Stimulated activated CD4-positive, alpha-beta T cell treated with anti-CD3 and anti-CD28 coated beads, Interleukin-4, amount 100 ng/mL, for 24 hours (primary cell): ENCODE measurements at regions not wholly inside any gene's neighbourhood (a gene's known extent, or its start where the extent isn't known, plus 50 kb on each side); places are given as distances from the start of the nearest gene placed in this dataset.

ENCODE experiments used
- DNase-seq: peaks from one replicate; pipeline ENCODE4 v3.0.0-alpha.2; 2020

- DNase-seq = no peak
These were observed 396.8 kb downstream of the MED10 start for GRCh38 chr5:5981562-5981961.

- DNase-seq = no peak
These were observed 397.8 kb downstream of the MED10 start for GRCh38 chr5:5980538-5980895.

- no peak for DNase-seq
These were observed 398.4 kb downstream of the MED10 start for GRCh38 chr5:5979761-5980537.

GRCh38 chr5:5979377-5979760 lies 399.0 kb downstream of the MED10 start:
- DNase-seq = no peak

GRCh38 chr5:5978501-5979376 lies 399.6 kb downstream of the MED10 start:
- no peak for DNase-seq

- no peak for DNase-seq
These were observed 407.1 kb downstream of the MED10 start for GRCh38 chr5:5971203-5971602.

- DNase-seq = no peak
These were observed 408.3 kb downstream of the MED10 start for GRCh38 chr5:5969942-5970483.

- DNase-seq = no peak
These were observed 409.4 kb downstream of the MED10 start for GRCh38 chr5:5968981-5969380.

GRCh38 chr5:5967944-5968343 lies 410.4 kb downstream of the MED10 start:
- DNase-seq = no peak

- no peak for DNase-seq
These were observed 411.0 kb downstream of the MED10 start for GRCh38 chr5:5967373-5967772.

GRCh38 chr5:5965132-5965531 lies 413.2 kb downstream of the MED10 start:
- DNase-seq = no peak

- no peak for DNase-seq
These were observed 414.0 kb downstream of the MED10 start for GRCh38 chr5:5964347-5964746.

- no peak for DNase-seq
These were observed 420.6 kb downstream of the MED10 start for GRCh38 chr5:5957737-5958136.

- DNase-seq = no peak
These were observed 424.1 kb downstream of the MED10 start for GRCh38 chr5:5954275-5954598.

GRCh38 chr5:5953584-5954274 lies 424.6 kb downstream of the MED10 start:
- no peak for DNase-seq

- no peak for DNase-seq
These were observed 426.4 kb downstream of the MED10 start for GRCh38 chr5:5951953-5952352.

- DNase-seq = no peak
These were observed 427.7 kb downstream of the MED10 start for GRCh38 chr5:5950658-5951057.

- no peak for DNase-seq
These were observed 436.9 kb downstream of the MED10 start for GRCh38 chr5:5941486-5941885.

GRCh38 chr5:5939759-5940370 lies 438.5 kb downstream of the MED10 start:
- DNase-seq = no peak

GRCh38 chr5:5933651-5934050 lies 444.7 kb downstream of the MED10 start:
- DNase-seq = no peak

GRCh38 chr5:5932824-5933223 lies 445.5 kb downstream of the MED10 start:
- DNase-seq = no peak

GRCh38 chr5:5930561-5930960 lies 447.8 kb downstream of the MED10 start:
- no peak for DNase-seq
